IPS-NIHi7 (cell line): ENCODE measurements at regions not wholly inside any gene's neighbourhood (a gene's known extent, or its start where the extent isn't known, plus 50 kb on each side); places are given as distances from the start of the nearest gene placed in this dataset.
A peak's percentile ranks its signal among the peaks of the same experiment; 100 is the strongest.
"Not testable (repeated sequence)": the region's sequence is repeated elsewhere in the genome, so short reads cannot be mapped to it uniquely, and the experiment has no call there.

Experiments
- DNase-seq: peaks from one replicate; pipeline ENCODE4 v3.0.0; 2012; ENCODE audit warnings: mixed read lengths; ENCODE audit errors: extremely low spot score

DNA sequence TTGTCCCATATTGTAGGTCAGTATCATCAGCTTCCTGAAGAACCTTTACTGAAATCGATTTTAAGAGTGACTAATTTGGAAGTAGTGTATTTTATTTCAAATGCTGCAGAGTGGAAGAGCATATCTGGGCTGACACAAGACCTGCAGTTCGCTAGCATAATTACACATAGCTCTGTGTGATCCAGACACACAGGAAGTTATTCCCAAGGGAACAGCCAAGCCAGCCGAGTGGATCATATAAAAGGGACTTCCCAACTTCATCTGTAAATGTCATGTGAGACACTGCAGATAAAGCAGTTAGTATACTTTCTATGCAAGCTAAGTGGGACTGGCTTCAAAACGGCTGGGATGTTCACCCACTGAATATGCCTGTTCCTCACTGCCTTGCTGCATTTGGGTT, 760.4 kb downstream of the SLITRK1 start:
- DNase-seq: no peak

DNA sequence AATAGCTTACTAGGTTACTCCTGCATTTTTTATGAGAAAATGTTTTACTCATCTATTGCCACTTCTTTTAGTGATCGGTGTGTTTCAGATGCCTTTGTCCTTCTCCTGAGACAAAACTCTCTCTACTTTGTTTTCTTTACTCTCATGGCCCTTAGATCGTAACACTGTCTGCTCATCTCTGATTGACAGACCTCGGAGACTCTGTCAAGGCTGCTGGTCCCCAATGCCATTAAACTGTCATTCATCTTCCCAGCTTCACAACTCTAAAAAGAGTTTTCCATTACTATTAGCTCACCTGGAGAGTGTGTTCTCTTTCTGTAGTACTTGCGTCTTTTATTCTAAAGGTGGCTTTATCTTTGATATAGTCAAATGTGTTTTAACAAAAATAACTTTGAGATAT, 765.2 kb downstream of the SLITRK1 start:
- DNase-seq: no peak

DNA sequence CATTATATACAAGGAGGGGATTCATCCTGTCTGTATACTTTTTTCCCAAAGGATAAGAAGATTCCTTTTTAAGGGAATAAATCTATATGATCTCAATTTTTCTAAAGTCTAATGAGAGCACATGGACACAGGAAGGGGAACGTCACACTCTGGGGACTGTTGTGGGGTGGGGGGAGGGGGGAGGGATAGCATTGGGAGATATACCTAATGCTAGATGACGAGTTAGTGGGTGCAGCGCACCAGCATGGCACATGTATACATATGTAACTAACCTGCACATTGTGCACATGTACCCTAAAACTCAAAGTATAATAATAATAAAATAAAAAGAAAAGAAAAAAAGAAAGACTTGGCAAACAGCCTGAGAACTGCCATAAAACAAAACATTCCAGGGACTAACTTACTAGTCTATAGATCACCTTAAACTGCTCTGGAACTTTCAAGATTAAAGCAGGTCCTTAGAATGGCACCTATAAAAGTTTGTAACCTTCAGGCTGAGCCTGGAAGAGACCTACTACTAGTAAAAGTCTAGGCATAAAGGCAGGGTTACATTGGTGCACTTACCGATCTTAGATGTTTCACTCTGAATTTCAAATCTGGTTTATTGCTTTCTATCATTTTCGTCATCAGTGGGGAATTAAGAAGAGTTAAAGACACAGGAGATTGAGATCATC, 780.6 kb downstream of the SLITRK1 start:
- peak; percentile 3 for DNase-seq

DNA sequence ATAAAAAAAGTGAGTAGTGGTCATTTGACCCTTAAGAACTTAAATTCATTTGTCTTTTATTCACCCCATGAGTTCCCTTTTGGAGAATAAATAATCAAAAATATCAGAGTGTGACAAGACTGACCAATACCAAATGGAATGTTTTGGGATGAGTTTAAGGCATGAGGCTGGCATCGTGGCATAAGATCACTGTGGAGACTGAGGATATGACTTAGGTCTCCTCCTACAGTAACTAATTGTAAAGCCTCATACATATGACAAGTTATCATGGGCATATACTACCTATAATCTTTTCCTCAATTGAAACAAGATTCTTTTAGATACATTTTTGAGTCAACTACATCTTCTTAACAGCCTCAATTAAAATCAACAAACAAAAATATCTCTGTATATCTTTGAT, 782.0 kb downstream of the SLITRK1 start:
- no peak for DNase-seq

DNA sequence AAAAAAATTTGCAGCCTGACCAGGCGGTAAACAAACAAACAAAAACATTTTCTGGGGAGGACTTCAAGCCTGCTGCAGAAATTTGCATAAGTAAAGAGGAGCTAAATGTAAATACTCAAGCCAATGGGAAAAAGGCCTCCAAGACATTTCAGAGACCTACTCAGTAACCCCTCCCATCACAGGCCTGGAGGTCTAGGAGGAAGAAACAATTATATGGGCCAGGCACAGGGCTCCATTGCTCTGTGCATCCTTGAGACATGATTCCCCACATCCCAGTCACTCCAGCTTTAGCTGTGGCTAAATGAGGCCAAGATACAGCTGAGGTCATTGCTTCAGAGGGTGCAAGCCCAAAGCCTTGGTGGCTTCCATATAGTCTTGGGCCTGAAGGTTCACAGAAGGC, 793.4 kb downstream of the SLITRK1 start:
- no peak for DNase-seq

DNA sequence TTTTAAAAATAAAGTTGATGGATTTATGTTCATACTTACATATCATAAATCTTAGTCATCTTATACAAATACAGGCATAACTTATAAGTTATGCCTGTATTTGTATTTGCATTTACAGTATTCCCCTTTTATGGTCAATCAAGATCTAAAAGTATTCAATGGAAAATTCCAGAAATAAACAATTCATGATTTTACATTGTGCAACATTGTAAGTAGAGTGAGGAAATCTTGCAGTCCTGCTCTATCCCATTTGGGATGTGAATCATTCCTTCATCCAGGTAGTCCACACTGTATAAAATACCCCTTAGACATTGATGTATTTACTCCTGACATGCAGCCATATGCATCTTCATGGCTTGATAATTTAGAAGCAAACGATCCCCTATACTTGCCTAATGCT, 795.3 kb downstream of the SLITRK1 start:
- no peak for DNase-seq

DNA sequence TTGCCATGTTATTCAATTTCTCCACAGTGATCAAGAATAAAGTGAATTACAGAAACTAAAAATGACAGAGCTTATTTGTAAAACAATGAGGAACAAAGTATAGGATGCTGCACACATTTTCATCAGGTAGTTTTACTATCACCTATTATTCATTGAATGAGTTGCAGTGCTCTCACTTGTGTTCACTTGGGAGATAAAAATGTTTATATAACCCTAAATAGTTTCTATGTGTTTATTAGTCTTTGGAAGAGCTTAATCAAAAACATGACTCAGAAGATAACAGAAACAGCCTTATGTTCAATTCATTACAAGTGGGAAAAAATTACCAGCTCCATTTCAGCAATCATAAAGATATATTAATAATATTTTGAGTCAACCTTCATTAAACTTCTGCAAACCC, 796.2 kb downstream of the SLITRK1 start:
- DNase-seq: no peak

DNA sequence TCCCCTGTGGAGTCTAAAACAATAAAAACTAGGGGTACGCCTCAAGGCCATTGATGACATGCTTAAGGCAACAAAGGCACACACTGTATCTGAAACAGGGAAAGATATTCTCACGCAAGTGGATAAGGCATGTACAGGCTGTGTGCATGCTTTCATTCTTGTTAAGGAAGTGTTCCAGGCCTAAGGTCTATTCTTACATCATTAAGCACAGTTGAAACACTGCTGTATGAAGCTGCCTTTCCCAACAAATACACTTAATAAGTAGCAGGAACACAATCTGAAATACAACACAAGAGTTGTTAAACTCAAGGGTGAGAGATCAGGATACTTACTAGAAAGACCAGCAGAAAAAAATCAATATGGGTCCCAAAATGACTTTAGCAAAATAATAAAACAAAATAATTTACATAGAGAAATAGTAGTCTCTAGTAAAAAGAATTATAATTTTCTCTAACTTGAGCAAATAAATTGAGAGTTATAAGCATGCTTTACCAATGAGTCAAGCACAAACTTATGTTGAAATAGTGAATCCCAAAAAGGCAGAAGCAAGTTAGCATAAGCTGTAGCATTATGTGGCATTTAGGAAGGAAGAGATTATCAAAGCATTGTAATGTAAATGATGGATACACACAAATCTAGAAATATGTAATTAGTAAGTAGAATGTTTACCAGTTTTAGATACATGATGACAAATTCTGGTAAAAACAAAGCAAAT, 796.9 kb downstream of the SLITRK1 start:
- DNase-seq: no peak

DNA sequence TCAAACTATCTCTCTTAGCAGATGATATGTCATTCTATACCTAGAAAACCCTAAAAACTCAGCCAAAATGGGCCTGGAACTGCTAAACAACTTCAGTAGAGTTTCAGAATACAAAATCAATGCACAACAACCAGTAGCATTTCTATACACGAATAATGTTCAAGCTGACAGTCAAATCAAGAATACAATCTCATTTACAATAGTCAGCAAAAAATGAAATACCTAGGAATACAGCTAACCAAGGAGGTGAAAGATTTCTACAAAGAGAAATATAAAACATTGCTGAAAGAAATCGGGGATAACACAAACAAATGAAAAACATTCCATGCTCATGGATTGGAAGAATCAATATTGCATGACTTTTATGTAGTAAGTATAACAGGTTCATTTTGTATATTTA, 804.8 kb downstream of the SLITRK1 start:
- no peak for DNase-seq

DNA sequence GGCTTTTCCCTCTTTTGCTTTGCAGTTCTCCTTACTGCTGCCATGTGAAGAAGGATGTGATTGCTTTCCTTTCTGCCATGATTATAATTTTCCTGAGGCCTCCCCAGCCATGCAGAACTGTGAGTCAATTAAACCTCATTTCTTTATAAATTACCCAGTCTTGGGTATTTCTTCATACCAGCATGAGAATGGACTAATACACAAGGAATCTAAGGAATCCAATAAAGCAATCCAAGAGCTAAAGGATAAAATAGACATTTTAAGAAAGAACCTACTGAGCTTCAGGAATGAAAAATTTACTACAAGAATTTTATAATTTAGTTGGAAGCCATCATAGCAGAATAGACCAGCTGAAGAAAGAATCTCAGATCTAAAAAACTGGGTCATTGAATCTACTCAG, 808.3 kb downstream of the SLITRK1 start:
- not testable (repeated sequence) for DNase-seq

DNA sequence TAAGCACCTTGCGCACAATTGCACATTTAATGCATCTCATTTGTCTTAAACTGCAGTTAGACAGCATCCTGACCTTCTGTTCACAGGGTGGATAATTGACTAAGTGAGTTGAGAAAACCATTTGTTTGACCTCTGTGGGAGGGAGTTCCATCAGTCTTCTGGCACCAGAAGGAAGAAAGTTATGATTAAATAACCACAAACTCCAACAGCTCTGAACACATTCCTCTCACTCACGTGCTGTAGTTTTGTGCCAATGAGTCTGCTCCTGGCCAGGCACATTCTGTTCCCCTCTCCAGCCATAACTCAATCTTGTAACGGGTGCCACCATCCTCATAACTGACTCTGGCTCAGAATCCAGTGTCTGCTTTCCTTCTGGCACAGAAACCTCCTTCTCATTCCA, 817.2 kb downstream of the SLITRK1 start:
- DNase-seq: no peak

DNA sequence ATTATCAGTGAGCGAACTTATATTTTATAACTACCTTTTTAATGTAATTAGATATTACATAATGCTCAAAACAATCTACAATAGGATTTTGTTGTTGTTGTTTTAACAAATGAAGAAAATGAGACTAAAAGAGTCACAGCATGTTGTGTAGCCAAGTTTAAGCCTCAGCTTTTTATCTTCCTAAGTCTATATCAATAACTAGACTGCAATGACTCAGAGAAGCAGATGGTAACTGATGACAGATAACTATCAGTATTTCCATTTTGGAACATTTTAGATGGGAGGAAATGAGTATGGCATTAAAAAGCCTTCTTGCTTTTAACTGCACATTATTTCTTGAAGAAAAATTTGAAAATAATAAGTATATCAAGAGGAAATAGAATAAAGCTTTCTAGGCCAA, 825.2 kb downstream of the SLITRK1 start:
- DNase-seq: no peak

DNA sequence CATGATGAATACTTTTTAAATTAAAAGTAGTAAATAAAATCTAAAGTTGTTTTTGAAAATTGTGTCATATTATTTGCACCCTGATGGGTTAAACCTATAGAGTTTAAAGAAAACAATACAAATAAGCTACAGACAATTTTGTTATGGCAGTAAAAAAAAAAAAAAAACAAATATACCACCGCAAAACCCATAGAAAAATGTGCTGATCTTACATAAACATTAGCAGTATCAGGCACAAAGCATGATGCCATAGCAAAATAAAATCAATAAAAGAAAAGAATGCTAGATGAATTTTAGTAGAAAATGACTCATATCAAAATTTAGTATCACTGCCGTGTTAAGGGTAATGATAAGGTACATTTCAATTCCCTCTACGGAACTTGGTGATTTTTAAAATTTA, 826.0 kb downstream of the SLITRK1 start:
- DNase-seq: no peak

DNA sequence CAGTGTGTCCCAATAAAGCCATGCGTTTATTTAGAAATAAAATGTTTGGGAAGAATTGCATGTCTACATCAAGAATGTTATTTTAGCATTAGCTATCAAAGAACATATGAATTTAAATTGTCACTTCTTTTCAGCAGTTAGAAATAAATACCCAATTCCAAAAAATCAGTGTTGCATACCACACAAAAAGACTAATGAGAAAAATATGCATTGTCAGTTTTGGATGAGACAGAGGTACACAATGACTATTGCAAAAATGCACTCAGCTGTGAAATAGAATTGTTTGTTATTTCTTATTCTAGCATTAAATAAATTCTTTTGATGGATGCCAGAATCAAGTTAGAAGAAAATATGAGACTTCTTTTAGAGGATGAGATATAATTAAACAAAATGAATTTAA, 833.9 kb downstream of the SLITRK1 start:
- DNase-seq: no peak

DNA sequence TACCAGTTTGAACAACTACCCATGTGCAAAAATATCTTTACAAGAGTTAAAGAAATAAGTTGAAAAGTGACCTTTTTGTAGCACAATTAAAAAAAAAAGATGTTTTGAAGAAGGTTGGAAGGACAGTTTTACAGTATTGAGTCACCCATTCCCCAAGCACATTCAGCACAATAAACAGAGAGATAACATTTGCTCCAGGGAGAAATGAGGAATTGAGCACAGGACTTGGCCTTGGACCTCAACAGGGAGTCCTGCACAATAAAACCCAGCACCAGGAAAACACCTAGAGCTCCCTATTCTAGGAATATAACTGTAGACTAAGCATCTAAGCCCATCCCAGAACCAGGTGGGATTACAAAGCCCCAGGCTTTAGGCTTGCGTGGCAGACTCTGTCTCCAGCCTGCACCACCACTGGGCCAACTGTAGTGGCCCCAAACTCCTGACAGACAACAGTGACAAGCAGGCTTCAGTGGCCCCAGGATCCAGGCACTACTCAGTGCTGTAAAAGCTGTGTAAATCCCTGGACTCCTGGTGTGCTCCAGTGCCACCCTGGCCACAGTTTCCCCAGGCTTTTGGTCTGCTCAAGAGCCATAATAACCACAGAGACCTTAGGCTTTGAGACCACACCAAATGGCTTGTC, 857.2 kb downstream of the SLITRK1 start:
- DNase-seq: peak; percentile 10

DNA sequence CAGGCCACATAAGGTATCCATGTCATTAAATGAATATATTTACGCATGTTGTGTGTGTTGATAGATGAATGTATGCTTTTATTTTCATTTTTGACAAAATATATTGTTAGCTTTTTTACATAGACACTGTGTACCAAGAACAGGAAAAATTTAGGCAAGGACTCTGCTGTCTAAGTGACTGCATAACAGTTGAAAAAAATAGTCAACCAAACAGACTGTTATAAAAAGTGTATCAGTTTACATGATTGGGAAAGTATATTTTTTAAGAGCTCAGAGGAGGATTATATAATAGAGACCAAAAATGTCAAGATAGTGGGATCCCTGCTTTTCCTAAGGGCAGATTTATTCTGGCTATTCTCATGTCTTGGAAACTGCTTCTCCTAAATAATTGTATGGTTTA, 858.0 kb downstream of the SLITRK1 start:
- DNase-seq: no peak

DNA sequence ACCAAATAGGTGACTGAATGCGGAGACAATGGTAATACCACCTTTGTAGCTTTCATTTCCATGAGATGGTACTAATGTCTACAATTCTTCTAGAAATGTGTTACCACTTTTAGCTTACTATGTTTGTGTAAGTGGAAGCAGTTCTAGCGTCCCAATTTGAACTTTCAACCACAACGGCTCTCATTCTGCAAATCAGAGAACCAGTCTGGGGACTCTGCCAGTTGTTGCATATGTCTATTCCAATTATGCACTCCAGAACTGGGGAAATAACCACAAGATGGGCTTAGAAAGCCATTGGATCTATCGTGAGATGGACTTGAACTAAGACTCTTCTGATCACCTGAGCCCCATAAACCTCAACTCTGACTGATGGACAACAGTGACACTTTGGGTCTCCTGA, 862.3 kb downstream of the SLITRK1 start:
- no peak for DNase-seq

DNA sequence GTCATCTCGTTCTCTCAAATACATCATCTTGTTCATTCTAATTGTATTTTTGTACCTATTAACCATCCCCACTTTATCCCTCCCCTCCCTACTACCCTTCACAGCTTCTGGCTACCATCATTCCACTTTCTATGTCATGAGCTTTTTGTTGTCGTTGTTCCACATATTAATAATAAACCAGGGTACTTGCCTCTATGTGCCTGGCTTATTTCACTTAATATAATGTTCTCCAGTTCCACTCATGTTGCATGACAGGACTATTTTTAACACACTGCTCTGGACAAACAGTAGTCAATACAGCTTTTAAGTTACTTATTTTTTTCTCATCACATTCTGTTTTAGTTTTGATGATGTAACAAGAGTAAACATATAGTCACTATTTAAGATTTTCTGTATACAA, 872.3 kb downstream of the SLITRK1 start:
- DNase-seq: no peak

DNA sequence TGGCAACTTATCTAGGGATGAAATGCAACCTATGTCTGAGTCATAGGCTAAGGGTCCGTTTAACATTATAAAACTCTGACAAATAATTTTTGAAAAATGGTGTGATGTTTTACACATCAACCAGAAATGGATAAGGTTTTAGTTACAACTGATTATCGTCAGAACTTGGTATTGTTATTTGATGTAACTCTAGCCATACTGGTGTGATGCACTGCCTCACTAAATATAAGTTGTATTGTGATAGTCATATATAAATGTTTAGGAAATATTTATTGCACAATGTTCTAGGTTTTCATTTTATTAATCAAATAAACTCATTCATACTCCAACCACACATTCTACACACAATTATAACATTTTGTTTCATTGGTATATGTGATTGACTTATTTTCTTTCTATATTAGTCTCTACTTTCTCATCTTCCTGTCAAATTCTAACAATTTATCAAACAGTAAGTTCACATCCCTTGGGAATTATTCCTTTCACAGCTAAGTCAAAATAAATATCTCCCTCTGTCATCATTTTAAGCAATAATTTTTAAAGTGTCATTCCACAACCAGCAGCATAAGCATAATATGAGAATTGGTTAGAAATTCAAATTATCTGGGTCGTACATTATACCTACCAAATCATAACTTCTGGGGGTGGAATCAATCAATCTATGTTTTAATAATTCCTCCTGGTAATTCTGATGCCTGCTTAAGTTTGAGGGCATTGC, 873.9 kb downstream of the SLITRK1 start:
- DNase-seq: no peak

DNA sequence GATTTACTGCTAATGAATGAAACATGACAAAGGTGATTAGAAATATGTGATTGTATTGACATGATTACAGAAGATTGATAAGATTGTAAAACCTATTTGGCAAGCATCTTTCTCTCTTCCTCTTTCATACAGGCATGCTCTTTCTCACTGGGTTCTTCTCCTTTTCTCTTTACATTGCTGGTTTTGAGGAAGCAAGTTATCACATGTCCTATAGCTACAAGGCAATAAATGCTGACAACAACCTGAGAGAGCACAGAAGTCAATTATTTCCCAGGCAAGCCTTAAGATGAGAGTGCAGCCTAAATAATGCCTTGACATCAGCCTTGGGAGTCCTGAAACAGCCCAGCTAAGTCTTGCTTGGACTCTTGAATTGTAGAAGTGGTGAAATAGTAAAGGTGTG, 875.0 kb downstream of the SLITRK1 start:
- no peak for DNase-seq

DNA sequence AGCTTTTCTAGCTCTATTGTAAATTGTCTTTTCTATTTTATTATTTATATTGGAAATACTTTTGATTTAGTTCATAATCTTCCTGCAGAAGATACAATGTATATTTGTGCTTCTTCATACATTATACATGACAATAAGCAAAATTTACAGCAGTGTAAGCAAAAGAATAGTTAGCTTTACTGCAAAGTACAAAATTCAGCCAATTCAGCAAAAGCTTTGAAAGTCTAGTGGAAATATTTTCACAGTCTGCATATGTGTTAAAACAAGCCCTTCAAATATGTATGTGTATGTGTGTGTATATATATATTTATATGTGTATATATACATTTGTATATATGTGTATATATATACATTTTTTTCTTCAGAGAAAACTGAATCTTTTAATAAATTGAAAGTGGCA, 879.1 kb downstream of the SLITRK1 start:
- no peak for DNase-seq

DNA sequence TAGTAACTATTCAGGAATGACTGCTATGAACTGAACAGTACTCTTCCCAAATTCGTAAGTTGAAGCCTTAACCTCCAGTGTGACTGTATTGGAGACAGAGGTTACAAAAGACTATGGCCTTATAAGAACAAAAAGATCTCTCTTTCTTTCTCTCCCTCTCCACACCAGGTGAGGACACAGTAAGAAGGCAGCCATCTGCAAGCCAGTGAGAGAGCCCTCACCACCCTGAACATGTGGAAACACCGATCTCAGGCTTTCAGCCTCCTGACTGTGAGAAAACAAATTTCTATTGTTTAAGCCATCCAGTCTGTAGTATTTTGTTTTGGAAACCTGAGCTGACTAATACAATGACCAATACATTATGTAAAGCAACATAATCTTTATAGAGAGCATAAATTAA, 888.9 kb downstream of the SLITRK1 start:
- DNase-seq: no peak

DNA sequence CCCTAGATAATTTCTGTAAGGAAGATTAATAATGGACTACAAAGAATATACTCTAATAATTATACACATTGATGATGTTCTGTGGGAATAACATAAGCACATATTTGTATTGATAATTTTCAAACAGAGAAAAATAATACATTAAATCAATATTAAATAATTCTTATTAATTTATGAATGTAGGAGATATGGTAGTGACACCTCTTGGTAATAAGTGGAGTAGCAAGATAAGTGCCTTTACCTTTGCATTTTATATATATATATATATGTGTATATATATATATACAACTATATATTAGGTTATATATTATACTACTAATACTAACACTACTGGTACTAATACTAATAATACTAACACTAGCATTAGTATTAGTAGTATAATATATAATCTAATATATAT, 905.8 kb downstream of the SLITRK1 start:
- DNase-seq: no peak
